K562 (cell line): ENCODE measurements at regions not wholly inside any gene's neighbourhood (a gene's known extent, or its start where the extent isn't known, plus 50 kb on each side); places are given as distances from the start of the nearest gene placed in this dataset.

Experiments
- EZH2 ChIP-seq: IDR thresholded peaks from 2 replicates; pipeline ENCODE4 v1.6.1; 2012; ENCODE audit warnings: low read depth, mild to moderate bottlenecking, inconsistent platforms, low read length, borderline replicate concordance
- FOSL1 ChIP-seq: fragments of 200-800 bp; sonication (Bioruptor generic); conservative IDR thresholded peaks from 2 replicates; pipeline ENCODE4 v1.6.1; 2016; ENCODE audit warnings: missing genetic modification characterization, missing compliant biosample characterization
- REST ChIP-seq, 2 experiments: fragments of 450-650 bp; formaldehyde crosslinking in 1 of 2; IDR thresholded peaks; 2 replicates each; pipeline versions ENCODE4 v1.4.0 to v1.6.1; 2014 to 2020; ENCODE audit warnings: mild to moderate bottlenecking in 2 of 2, borderline replicate concordance in 1 of 2, low read depth in 1 of 2
- SRSF1 ChIP-seq: fragments of 200-400 bp; formaldehyde crosslinking; IDR thresholded peaks from 2 replicates; pipeline ENCODE4 v1.6.1; 2017; ENCODE audit warnings: mild to moderate bottlenecking, low read depth, low read length, moderate library complexity
- ZNF253 ChIP-seq: fragments of 250-450 bp; sonication (Bioruptor Pico); conservative IDR thresholded peaks from 2 replicates; pipeline ENCODE4 v1.6.1; 2021; ENCODE audit warnings: mild to moderate bottlenecking

GRCh38 chr11:16484434-16484833, 128.1 kb upstream of the SOX6 start:
- TF ChIP-seq SRSF1 (no peak), EZH2 (no peak), REST (IDR thresholded peaks at IDR 0.05; ENCODE audit: borderline replicate concordance) (no peak), REST (CRISPR knock-in tag; IDR thresholded peaks at IDR 0.05; ENCODE audit: low read depth) (no peak), FOSL1 (tag) (no peak), ZNF253 (CRISPR knock-in tag) (no peak)
